ENCODE measurements at regions not wholly inside any gene's neighbourhood (a gene's known extent, or its start where the extent isn't known, plus 50 kb on each side); places are given as distances from the start of the nearest gene placed in this dataset.

- no peak for TF ChIP-seq POLR2A (IDR thresholded peaks at IDR 0.05)
- TF ChIP-seq CTCF (IDR thresholded peaks at IDR 0.05), result no peak
Measured at GRCh38 chr17:79350533-79350932, 260.3 kb downstream of the RBFOX3 start.

Data from uterus (tissue), 2 donors.